ENCODE measurements at regions not wholly inside any gene's neighbourhood (a gene's known extent, or its start where the extent isn't known, plus 50 kb on each side); places are given as distances from the start of the nearest gene placed in this dataset.

DNA sequence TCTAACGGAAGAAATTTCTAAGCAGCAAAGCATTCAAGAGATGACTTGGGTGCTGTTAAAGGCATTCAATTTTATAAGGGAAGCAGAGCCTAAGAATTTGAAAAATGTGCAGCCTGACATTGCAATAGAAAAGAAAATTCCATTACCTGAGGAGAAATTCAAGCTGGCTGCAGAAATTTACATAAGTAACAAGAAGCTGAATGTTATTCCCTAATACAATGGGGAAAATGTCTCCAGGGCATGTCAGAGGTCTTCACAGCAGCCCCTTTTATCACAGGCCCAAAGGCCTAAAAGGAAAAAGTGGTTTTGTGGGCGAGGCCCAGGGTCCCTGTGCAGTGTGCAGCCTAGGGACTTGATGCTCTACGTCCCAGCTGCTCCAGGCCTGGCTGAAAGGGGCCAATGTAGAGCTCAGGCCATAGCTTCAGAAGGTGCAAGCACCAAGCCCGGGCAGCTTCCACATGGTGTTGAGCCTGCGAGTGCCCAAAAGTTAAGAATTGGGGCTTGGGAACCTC, 306.7 kb downstream of the RDH14 start (continued):
- TF ChIP-seq, protein P1, sequence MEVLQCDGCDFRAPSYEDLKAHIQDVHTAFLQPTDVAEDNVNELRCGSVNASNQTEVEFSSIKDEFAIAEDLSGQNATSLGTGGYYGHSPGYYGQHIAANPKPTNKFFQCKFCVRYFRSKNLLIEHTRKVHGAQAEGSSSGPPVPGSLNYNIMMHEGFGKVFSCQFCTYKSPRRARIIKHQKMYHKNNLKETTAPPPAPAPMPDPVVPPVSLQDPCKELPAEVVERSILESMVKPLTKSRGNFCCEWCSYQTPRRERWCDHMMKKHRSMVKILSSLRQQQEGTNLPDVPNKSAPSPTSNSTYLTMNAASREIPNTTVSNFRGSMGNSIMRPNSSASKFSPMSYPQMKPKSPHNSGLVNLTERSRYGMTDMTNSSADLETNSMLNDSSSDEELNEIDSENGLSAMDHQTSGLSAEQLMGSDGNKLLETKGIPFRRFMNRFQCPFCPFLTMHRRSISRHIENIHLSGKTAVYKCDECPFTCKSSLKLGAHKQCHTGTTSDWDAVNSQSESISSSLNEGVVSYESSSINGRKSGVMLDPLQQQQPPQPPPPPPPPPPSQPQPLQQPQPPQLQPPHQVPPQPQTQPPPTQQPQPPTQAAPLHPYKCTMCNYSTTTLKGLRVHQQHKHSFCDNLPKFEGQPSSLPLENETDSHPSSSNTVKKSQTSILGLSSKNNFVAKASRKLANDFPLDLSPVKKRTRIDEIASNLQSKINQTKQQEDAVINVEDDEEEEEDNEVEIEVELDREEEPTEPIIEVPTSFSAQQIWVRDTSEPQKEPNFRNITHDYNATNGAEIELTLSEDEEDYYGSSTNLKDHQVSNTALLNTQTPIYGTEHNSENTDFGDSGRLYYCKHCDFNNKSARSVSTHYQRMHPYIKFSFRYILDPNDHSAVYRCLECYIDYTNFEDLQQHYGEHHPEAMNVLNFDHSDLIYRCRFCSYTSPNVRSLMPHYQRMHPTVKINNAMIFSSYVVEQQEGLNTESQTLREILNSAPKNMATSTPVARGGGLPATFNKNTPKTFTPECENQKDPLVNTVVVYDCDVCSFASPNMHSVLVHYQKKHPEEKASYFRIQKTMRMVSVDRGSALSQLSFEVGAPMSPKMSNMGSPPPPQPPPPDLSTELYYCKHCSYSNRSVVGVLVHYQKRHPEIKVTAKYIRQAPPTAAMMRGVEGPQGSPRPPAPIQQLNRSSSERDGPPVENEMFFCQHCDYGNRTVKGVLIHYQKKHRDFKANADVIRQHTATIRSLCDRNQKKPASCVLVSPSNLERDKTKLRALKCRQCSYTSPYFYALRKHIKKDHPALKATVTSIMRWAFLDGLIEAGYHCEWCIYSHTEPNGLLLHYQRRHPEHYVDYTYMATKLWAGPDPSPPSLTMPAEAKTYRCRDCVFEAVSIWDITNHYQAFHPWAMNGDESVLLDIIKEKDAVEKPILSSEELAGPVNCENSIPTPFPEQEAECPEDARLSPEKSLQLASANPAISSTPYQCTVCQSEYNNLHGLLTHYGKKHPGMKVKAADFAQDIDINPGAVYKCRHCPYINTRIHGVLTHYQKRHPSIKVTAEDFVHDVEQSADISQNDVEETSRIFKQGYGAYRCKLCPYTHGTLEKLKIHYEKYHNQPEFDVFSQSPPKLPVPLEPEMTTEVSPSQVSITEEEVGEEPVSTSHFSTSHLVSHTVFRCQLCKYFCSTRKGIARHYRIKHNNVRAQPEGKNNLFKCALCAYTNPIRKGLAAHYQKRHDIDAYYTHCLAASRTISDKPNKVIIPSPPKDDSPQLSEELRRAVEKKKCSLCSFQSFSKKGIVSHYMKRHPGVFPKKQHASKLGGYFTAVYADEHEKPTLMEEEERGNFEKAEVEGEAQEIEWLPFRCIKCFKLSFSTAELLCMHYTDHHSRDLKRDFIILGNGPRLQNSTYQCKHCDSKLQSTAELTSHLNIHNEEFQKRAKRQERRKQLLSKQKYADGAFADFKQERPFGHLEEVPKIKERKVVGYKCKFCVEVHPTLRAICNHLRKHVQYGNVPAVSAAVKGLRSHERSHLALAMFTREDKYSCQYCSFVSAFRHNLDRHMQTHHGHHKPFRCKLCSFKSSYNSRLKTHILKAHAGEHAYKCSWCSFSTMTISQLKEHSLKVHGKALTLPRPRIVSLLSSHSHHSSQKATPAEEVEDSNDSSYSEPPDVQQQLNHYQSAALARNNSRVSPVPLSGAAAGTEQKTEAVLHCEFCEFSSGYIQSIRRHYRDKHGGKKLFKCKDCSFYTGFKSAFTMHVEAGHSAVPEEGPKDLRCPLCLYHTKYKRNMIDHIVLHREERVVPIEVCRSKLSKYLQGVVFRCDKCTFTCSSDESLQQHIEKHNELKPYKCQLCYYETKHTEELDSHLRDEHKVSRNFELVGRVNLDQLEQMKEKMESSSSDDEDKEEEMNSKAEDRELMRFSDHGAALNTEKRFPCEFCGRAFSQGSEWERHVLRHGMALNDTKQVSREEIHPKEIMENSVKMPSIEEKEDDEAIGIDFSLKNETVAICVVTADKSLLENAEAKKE (CRISPR knock-in tag; IDR thresholded peaks at IDR 0.05), result no peak
- TF ChIP-seq CREB1 (CRISPR knock-in tag; IDR thresholded peaks at IDR 0.05; ENCODE audit: low read depth) (no peak), JUNB (IDR thresholded peaks at IDR 0.05; ENCODE audit: unreplicated experiment) (no peak), POLR2AphosphoS5 (IDR thresholded peaks at IDR 0.05; ENCODE audit: low read depth) (no peak), EZH2phosphoT487 (IDR thresholded peaks at IDR 0.05; ENCODE audit: unreplicated experiment) (no peak)
- TF ChIP-seq, protein P2, sequence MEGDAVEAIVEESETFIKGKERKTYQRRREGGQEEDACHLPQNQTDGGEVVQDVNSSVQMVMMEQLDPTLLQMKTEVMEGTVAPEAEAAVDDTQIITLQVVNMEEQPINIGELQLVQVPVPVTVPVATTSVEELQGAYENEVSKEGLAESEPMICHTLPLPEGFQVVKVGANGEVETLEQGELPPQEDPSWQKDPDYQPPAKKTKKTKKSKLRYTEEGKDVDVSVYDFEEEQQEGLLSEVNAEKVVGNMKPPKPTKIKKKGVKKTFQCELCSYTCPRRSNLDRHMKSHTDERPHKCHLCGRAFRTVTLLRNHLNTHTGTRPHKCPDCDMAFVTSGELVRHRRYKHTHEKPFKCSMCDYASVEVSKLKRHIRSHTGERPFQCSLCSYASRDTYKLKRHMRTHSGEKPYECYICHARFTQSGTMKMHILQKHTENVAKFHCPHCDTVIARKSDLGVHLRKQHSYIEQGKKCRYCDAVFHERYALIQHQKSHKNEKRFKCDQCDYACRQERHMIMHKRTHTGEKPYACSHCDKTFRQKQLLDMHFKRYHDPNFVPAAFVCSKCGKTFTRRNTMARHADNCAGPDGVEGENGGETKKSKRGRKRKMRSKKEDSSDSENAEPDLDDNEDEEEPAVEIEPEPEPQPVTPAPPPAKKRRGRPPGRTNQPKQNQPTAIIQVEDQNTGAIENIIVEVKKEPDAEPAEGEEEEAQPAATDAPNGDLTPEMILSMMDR (conservative IDR thresholded peaks at IDR 0.05; ENCODE audit: low read depth in 2 of 2), result no peak

DNA sequence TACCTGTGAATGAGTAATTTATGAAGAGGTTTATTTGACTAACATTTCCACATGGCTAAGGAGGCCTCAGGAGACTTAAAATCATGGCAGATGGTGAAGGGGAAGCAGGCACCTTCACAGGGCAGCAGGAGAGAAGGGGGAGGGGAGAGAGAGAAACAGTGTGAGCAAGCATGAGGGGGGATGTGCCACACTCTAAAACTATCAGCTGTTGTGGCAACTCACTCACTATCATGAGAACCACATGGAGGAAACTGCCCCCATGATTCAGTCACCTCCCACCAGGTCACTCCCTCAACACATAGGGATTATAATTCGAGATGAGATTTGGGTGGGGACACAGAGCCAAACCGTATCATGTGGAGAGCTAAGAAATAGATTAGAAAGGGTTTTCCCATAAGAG, 309.0 kb downstream of the RDH14 start:
- Histone ChIP-seq H3K79me2 (replicated peaks; ENCODE audit: insufficient read depth) (no peaks in the 10 kb centered on the region), H3K36me3 (ENCODE audit: insufficient read depth) (no peaks in the 10 kb centered on the region), H3K9me2 (ENCODE audit: insufficient read depth) (0 out of 2 replicates have a peak, but pooled peaks cover 4% of the 10 kb centered on the region), H3F3A (replicated peaks; ENCODE audit: low read depth) (no peaks in the 10 kb centered on the region), H3K4me2 (no peak overlapping the region), H3K27me3 (ENCODE audit: insufficient read depth) (no peaks in the 10 kb centered on the region), H3K27ac (ENCODE audit: low read depth) (no peak overlapping the region), H3K4me3 (no peak overlapping the region), H3K4me1 (ENCODE audit: insufficient read depth) (no peaks in the 10 kb centered on the region), H2AFZ (no peak overlapping the region), H4K20me1 (replicated peaks; ENCODE audit: insufficient read depth) (no peaks in the 10 kb centered on the region)
- Mint-ChIP-seq H3K27me3 (ENCODE audit: insufficient read depth, low read depth, poor library complexity) (peaks cover 2% of the 10 kb centered on the region), H3K27ac (0 out of 2 replicates have a peak overlapping the region, but pooled peaks have one; percentile 7), H3K4me1 (peaks cover 11% of the 10 kb centered on the region; the same call in 2 of the 3 replicates), H3K36me3 (ENCODE audit: low read depth) (peaks cover 6% of the 10 kb centered on the region; the same call in 2 of the 3 replicates), H3K4me3 (no peak overlapping the region), H3K9me3 (peaks cover 11% of the 10 kb centered on the region)
- ATAC-seq (no peak), DNase-seq (ENCODE audit: low spot score) (no peak)
- TF ChIP-seq, protein P2 (conservative IDR thresholded peaks at IDR 0.05; ENCODE audit: low read depth in 2 of 2), result no peak
- no peak for TF ChIP-seq STAT1 (IDR thresholded peaks at IDR 0.05; ENCODE audit: unreplicated experiment)
- TF ChIP-seq CREB1 (CRISPR knock-in tag; IDR thresholded peaks at IDR 0.05; ENCODE audit: low read depth), result no peak
- no peak for TF ChIP-seq ZNF114 (CRISPR knock-in tag; IDR thresholded peaks at IDR 0.05)
- TF ChIP-seq POLR2AphosphoS5 (IDR thresholded peaks at IDR 0.05; ENCODE audit: low read depth), result no peak
- TF ChIP-seq, protein P3, sequence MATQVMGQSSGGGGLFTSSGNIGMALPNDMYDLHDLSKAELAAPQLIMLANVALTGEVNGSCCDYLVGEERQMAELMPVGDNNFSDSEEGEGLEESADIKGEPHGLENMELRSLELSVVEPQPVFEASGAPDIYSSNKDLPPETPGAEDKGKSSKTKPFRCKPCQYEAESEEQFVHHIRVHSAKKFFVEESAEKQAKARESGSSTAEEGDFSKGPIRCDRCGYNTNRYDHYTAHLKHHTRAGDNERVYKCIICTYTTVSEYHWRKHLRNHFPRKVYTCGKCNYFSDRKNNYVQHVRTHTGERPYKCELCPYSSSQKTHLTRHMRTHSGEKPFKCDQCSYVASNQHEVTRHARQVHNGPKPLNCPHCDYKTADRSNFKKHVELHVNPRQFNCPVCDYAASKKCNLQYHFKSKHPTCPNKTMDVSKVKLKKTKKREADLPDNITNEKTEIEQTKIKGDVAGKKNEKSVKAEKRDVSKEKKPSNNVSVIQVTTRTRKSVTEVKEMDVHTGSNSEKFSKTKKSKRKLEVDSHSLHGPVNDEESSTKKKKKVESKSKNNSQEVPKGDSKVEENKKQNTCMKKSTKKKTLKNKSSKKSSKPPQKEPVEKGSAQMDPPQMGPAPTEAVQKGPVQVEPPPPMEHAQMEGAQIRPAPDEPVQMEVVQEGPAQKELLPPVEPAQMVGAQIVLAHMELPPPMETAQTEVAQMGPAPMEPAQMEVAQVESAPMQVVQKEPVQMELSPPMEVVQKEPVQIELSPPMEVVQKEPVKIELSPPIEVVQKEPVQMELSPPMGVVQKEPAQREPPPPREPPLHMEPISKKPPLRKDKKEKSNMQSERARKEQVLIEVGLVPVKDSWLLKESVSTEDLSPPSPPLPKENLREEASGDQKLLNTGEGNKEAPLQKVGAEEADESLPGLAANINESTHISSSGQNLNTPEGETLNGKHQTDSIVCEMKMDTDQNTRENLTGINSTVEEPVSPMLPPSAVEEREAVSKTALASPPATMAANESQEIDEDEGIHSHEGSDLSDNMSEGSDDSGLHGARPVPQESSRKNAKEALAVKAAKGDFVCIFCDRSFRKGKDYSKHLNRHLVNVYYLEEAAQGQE (IDR thresholded peaks at IDR 0.05; ENCODE audit: unreplicated experiment), result no peak
- no peak for TF ChIP-seq JUNB (IDR thresholded peaks at IDR 0.05; ENCODE audit: unreplicated experiment)
- no peak for TF ChIP-seq NANOG (IDR thresholded peaks at IDR 0.05; ENCODE audit: borderline replicate concordance)
- no peak for TF ChIP-seq EZH2phosphoT487 (IDR thresholded peaks at IDR 0.05; ENCODE audit: unreplicated experiment)
- TF ChIP-seq ZNF331 (CRISPR knock-in tag; IDR thresholded peaks at IDR 0.05; ENCODE audit: low read depth), result no peak
